ENCODE measurements at regions not wholly inside any gene's neighbourhood (a gene's known extent, or its start where the extent isn't known, plus 50 kb on each side); places are given as distances from the start of the nearest gene placed in this dataset.

DNA sequence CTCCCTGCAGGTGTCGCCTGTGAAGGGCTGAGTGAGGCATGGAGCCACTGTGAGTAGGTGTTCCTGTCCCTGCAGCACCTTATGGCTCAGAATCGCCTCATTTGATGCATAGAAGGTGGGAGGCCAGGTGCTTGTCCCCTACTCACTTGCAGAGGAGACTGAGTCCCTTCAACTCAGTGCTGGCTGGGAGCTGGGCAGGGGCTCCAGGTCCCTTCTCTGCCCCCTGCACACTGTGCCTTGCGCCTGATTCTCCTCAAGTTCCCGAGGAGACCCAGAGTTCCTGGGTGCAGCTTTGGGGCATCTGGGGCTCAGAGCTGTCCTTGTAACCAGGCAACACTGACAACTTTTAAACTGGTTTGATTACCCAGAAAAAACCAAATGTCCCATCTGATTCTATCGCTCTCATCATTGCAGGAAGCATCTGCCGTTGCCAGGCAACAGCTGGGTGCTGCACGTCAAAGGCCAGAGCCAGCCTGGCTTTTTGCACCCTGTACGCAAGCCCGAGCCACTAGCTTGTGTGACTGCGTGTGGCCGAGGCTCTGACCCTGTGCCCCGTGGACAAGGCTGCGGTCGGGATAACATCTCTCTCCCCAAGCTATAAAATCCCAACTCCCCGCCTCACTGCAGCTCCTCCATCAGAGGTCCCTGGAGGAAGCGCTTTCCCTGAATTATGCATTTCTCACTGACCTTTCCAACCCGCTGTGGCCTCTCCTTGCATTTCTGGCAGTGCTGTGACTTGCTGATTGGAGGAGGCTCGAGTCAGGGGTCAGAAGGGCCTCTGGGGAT lies 130.8 kb upstream of the HDAC4 start:
- no peaks in the 10 kb centered on the region for H3K27me3 ChIP-seq
- no peaks in the 10 kb centered on the region for H3K36me3 ChIP-seq
- TF ChIP-seq POLR2A (IDR thresholded peaks at IDR 0.05) = no peak
- no peak for TF ChIP-seq CTCF (IDR thresholded peaks at IDR 0.05)
- TF ChIP-seq EP300 (IDR thresholded peaks at IDR 0.05) = no peak
- peak in 1 of 2 donors; percentile 41 for DNase-seq (ENCODE audit: low spot score in 2 of 2)
- H3K9me3 ChIP-seq = peaks cover 0 to 33% (median 0%) of the 10 kb centered on the region in 4 donors
- H3K4me1 ChIP-seq = peaks cover 0 to 25% (median 6%) of the 10 kb centered on the region in 4 donors
- 26 to 32% methylated on average over 15 to 18 of the region's 18 CpGs for WGBS, 2 donors
- H3K4me3 ChIP-seq = no peak overlapping the region
- no peak overlapping the region for H3K27ac ChIP-seq

GRCh38 chr2:239530749-239531316 lies 130.0 kb upstream of the HDAC4 start:
- H3K9me3 ChIP-seq = peaks cover 0 to 33% (median 0%) of the 10 kb centered on the region in 4 donors
- no peaks in the 10 kb centered on the region for H3K36me3 ChIP-seq
- H3K27ac ChIP-seq = no peak overlapping the region
- TF ChIP-seq EP300 (IDR thresholded peaks at IDR 0.05) = no peak
- no peak for TF ChIP-seq POLR2A (IDR thresholded peaks at IDR 0.05)
- no peak for TF ChIP-seq CTCF (IDR thresholded peaks at IDR 0.05)
- 96 to 98% methylated on average over 5 of the region's 5 CpGs for WGBS, 2 donors
- no peaks in the 10 kb centered on the region for H3K27me3 ChIP-seq
- DNase-seq (ENCODE audit: low spot score in 2 of 2) = no peak
- peaks cover 0 to 25% (median 6%) of the 10 kb centered on the region in 4 donors for H3K4me1 ChIP-seq
- no peak overlapping the region for H3K4me3 ChIP-seq

GRCh38 chr2:239529313-239530015 lies 128.6 kb upstream of the HDAC4 start:
- no peaks in the 10 kb centered on the region for H3K27me3 ChIP-seq
- peaks cover 0 to 25% (median 6%) of the 10 kb centered on the region in 4 donors for H3K4me1 ChIP-seq
- TF ChIP-seq POLR2A (IDR thresholded peaks at IDR 0.05) (no peak), EP300 (IDR thresholded peaks at IDR 0.05) (no peak), CTCF (IDR thresholded peaks at IDR 0.05) (no peak)
- WGBS, 2 donors = 80 to 96% methylated on average over 12 to 13 of the region's 13 CpGs
- DNase-seq (ENCODE audit: low spot score in 2 of 2) = no peak
- H3K36me3 ChIP-seq = no peaks in the 10 kb centered on the region
- no peak overlapping the region for H3K4me3 ChIP-seq
- peaks cover 0 to 24% (median 0%) of the 10 kb centered on the region in 4 donors for H3K9me3 ChIP-seq
- H3K27ac ChIP-seq = no peak overlapping the region

- H3K4me1 ChIP-seq = peaks cover 0 to 24% (median 6%) of the 10 kb centered on the region in 4 donors
- WGBS, 2 donors = no CpG with 5 or more reads among the region's 1 CpG
- no peaks in the 10 kb centered on the region for H3K27me3 ChIP-seq
- no peaks in the 10 kb centered on the region for H3K36me3 ChIP-seq
- H3K27ac ChIP-seq = no peak overlapping the region
- TF ChIP-seq POLR2A (IDR thresholded peaks at IDR 0.05) (no peak), CTCF (IDR thresholded peaks at IDR 0.05) (no peak), EP300 (IDR thresholded peaks at IDR 0.05) (no peak)
- H3K9me3 ChIP-seq = peaks cover 0 to 20% (median 0%) of the 10 kb centered on the region in 4 donors
- no peak for DNase-seq (ENCODE audit: low spot score in 2 of 2)
- no peak overlapping the region for H3K4me3 ChIP-seq
Observed at GRCh38 chr2:239528883-239529282, 128.1 kb upstream of the HDAC4 start.

All from tibial nerve (tissue), 4 donors.